Neutrophil (primary cell): ENCODE measurements at regions not wholly inside any gene's neighbourhood (a gene's known extent, or its start where the extent isn't known, plus 50 kb on each side); places are given as distances from the start of the nearest gene placed in this dataset.

ENCODE experiments used
- H3K27ac ChIP-seq: fragments of 200-600 bp; sonication (generic); 2 replicates; pipeline ENCODE4 v1.5.1; 2016; ENCODE audit warnings: mild to moderate bottlenecking, moderate library complexity
- H3K27me3 ChIP-seq: fragments of 200-600 bp; sonication (generic); 2 replicates; pipeline ENCODE4 v1.6.0; 2016; ENCODE audit warnings: mild to moderate bottlenecking
- H3K36me3 ChIP-seq: fragments of 200-600 bp; sonication (generic); 2 replicates; pipeline ENCODE4 v1.5.1; 2017
- H3K4me1 ChIP-seq, 2 experiments: fragments of 200-600 bp in 1 of 2; sonication (generic) in 1 of 2; 1 replicate in 1 of 2; 2 replicates in 1 of 2; pipeline versions ENCODE4 v1.5.1 to v1.6.1; 2013 to 2016; ENCODE audit warnings: low read depth in 1 of 2, low read length in 1 of 2, mild to moderate bottlenecking in 1 of 2, moderate library complexity in 1 of 2; ENCODE audit not compliant: control insufficient read depth in 1 of 2, insufficient read depth in 1 of 2
- H3K4me3 ChIP-seq, 2 experiments: fragments of 200-600 bp in 1 of 2; sonication (generic) in 1 of 2; 1 replicate in 1 of 2; 2 replicates in 1 of 2; pipeline ENCODE4 v1.5.1; 2013 to 2016; ENCODE audit warnings: low read depth in 1 of 2, low read length in 1 of 2, mild to moderate bottlenecking in 1 of 2, moderate library complexity in 1 of 2
- H3K9me3 ChIP-seq: fragments of 200-600 bp; sonication (generic); 2 replicates; pipeline ENCODE4 v1.5.1; 2016
- CTCF ChIP-seq: fragments of 200-600 bp; sonication (generic); IDR thresholded peaks from 2 replicates; pipeline ENCODE4 v1.5.1; 2016; ENCODE audit warnings: antibody characterized with exemption

DNA sequence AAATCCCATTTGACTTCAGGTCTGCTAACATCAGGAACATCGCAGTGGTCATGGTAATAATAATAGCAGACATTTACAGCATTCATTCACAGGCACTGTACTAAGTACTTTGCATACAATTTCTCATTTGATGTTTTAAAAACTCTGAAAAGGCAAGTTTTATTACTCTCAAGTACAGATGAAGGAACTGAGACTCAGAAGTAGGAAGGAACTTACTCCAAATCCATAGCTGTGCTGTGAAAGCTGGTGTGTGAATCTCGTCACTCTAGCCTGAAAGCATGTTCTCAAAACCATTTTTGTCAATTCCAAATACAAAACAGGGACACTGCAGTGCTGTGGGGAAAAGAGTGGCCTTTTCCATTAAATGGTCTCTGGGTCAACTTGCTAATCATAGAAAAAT, 179.9 kb downstream of the FAM43A start:
- Histone ChIP-seq H3K27ac (no peak overlapping the region), H3K4me1 (no peaks in the 10 kb centered on the region)
- TF ChIP-seq CTCF, result no peak

GRCh38 chr3:194866236-194866635, 180.6 kb downstream of the FAM43A start:
- Histone ChIP-seq H3K27me3 (peaks cover 11% of the 10 kb centered on the region), H3K4me3 (no peak overlapping the region), H3K36me3 (no peaks in the 10 kb centered on the region), H3K27ac (no peak overlapping the region), H3K9me3 (no peaks in the 10 kb centered on the region), H3K4me1 (no peaks in the 10 kb centered on the region)
- TF ChIP-seq CTCF, result no peak

More for the DNA sequence above, 179.9 kb downstream of the FAM43A start:
- Histone ChIP-seq H3K9me3 (no peaks in the 10 kb centered on the region), H3K36me3 (no peaks in the 10 kb centered on the region), H3K4me3 (no peak overlapping the region), H3K27me3 (peaks cover 11% of the 10 kb centered on the region)

DNA sequence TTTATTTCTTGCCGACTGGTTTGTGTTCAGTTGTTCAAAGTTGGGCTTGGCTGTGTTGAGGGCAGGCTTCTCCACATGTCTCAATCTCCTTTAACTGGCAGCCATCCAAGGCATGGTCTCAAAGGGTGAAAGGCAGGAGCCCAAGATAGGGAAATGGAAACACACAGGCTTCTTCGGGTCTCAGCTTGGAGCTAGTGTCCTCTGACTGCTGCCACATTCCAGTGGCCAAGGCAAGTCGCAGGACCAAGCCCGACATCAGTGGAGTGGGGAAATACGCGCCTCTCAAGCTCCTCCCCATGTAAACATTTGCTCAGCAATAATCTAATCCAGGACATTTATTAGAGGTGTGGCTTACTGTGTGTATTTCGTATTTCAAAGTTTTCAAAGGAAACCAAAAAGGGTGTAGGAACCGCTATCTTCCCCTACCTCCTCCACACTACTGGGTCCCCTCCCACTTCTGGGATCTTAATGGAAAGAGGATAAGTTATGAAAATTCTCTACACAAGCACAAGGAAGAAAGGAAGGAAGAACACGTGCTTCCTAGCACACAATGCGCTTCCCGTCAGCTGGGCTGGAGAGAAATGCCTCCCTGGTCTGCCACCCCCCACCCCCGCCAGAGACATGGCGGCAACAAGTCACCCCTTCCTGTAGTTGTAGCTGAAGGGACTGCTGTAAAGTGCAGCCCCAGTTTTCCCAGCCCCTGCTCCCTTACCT, 181.7 kb downstream of the FAM43A start:
- Histone ChIP-seq H3K27ac (no peak overlapping the region), H3K36me3 (no peaks in the 10 kb centered on the region), H3K4me1 (no peaks in the 10 kb centered on the region), H3K27me3 (peaks cover 11% of the 10 kb centered on the region), H3K4me3 (no peak overlapping the region), H3K9me3 (no peaks in the 10 kb centered on the region)
- no peak for TF ChIP-seq CTCF

DNA sequence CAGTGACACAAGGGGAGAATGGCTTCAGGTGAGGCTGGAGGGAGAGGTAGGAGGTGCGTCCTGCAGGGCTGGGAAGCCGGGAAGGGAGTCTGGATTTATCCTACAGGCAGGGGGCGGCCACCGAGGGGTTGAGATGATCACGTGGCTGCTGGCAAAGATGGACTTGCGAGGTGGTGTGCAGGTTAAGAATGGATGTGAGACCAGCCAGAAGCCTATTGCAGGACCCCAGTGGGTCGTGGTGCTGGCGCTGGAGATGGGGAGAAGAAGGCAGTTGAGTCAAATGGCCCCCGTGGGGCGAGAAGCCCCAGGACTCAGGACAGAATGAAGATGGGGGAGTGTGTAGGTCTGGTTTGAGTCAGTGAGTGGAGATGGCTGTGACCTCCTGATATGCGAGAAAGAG, 183.1 kb downstream of the FAM43A start:
- H3K9me3 ChIP-seq, result no peaks in the 10 kb centered on the region
- no peak for TF ChIP-seq CTCF
- H3K36me3 ChIP-seq, result no peaks in the 10 kb centered on the region
- no peak overlapping the region for H3K4me3 ChIP-seq
- H3K27me3 ChIP-seq, result peaks cover 11% of the 10 kb centered on the region
- no peaks in the 10 kb centered on the region for H3K4me1 ChIP-seq
- no peak overlapping the region for H3K27ac ChIP-seq

- Histone ChIP-seq H3K9me3 (no peaks in the 10 kb centered on the region), H3K27ac (no peak overlapping the region), H3K27me3 (peaks cover 11% of the 10 kb centered on the region), H3K4me3 (no peak overlapping the region), H3K4me1 (no peaks in the 10 kb centered on the region), H3K36me3 (no peaks in the 10 kb centered on the region)
- TF ChIP-seq CTCF, result no peak
Measured at GRCh38 chr3:194869482-194870169, 183.9 kb downstream of the FAM43A start.
